ENCODE measurements at regions not wholly inside any gene's neighbourhood (a gene's known extent, or its start where the extent isn't known, plus 50 kb on each side); places are given as distances from the start of the nearest gene placed in this dataset.

- TF ChIP-seq CTCF (IDR thresholded peaks at IDR 0.05; ENCODE audit: insufficient read depth, low read length, poor library complexity, severe bottlenecking): no peak
- TF ChIP-seq EZH2phosphoT487 (conservative IDR thresholded peaks at IDR 0.05; ENCODE audit: low read length): no peak
Observed at GRCh38 chr9:86731511-86732063, 215.7 kb downstream of the GAS1 start.
